Mesothelial cell of epicardium (in vitro differentiated cells): ENCODE measurements at regions not wholly inside any gene's neighbourhood (a gene's known extent, or its start where the extent isn't known, plus 50 kb on each side); places are given as distances from the start of the nearest gene placed in this dataset.

Source experiments
- DNase-seq, 2 experiments: peaks; one replicate each; pipeline ENCODE4 v3.0.0; 2021; ENCODE audit warnings: low spot score in 2 of 2; ENCODE audit not compliant: unreplicated experiment in 2 of 2
- H3K27ac Mint-ChIP-seq: 2 replicates; pipeline ENCODE4 v1.8.0; 2021; ENCODE audit warnings: mixed read lengths
- H3K27me3 Mint-ChIP-seq: 2 replicates; pipeline ENCODE4 v1.8.0; 2021; ENCODE audit warnings: low read depth, mixed read lengths
- H3K36me3 Mint-ChIP-seq: 2 replicates; pipeline ENCODE4 v1.8.0; 2021; ENCODE audit warnings: mixed read lengths
- H3K4me1 Mint-ChIP-seq: 2 replicates; pipeline ENCODE4 v1.8.0; 2021; ENCODE audit warnings: mixed read lengths
- H3K4me3 Mint-ChIP-seq: 2 replicates; pipeline ENCODE4 v1.8.0; 2021; ENCODE audit warnings: mild to moderate bottlenecking, moderate library complexity, mixed read lengths
- H3K9me3 Mint-ChIP-seq: 2 replicates; pipeline ENCODE4 v1.8.0; 2021; ENCODE audit warnings: mixed read lengths
- CTCF ChIP-seq: fragments of 200-600 bp; sonication (generic); IDR thresholded peaks from one replicate; pipeline ENCODE4 v1.5.0; 2021; ENCODE audit warnings: antibody characterized with exemption; ENCODE audit not compliant: unreplicated experiment

GRCh38 chr18:39414009-39414700 lies 1848.6 kb upstream of the CELF4 start:
- Mint-ChIP-seq H3K9me3 (no peaks in the 10 kb centered on the region), H3K36me3 (no peaks in the 10 kb centered on the region), H3K4me1 (no peaks in the 10 kb centered on the region), H3K4me3 (no peak overlapping the region), H3K27ac (no peak overlapping the region), H3K27me3 (no peaks in the 10 kb centered on the region)
- no peak for TF ChIP-seq CTCF
- no peak for DNase-seq

- no peaks in the 10 kb centered on the region for H3K36me3 Mint-ChIP-seq
- no peak overlapping the region for H3K4me3 Mint-ChIP-seq
- no peaks in the 10 kb centered on the region for H3K4me1 Mint-ChIP-seq
Observed at GRCh38 chr18:39406941-39407340, 1841.3 kb upstream of the CELF4 start.

GRCh38 chr18:39403121-39403520 lies 1837.5 kb upstream of the CELF4 start:
- no peak overlapping the region for H3K27ac Mint-ChIP-seq
- no peak for TF ChIP-seq CTCF
- no peaks in the 10 kb centered on the region for H3K36me3 Mint-ChIP-seq
- peaks cover 3% of the 10 kb centered on the region for H3K4me1 Mint-ChIP-seq
- no peaks in the 10 kb centered on the region for H3K9me3 Mint-ChIP-seq
- no peak for DNase-seq
- no peaks in the 10 kb centered on the region for H3K27me3 Mint-ChIP-seq
- no peak overlapping the region for H3K4me3 Mint-ChIP-seq

More at GRCh38 chr18:39406941-39407340, 1841.3 kb upstream of the CELF4 start:
- no peaks in the 10 kb centered on the region for H3K9me3 Mint-ChIP-seq
- TF ChIP-seq CTCF = no peak
- no peak for DNase-seq
- H3K27me3 Mint-ChIP-seq = no peaks in the 10 kb centered on the region
- no peak overlapping the region for H3K27ac Mint-ChIP-seq

GRCh38 chr18:39399662-39400061 lies 1834.1 kb upstream of the CELF4 start:
- Mint-ChIP-seq H3K27ac (no peak overlapping the region), H3K4me1 (peaks cover 3% of the 10 kb centered on the region), H3K9me3 (peaks cover 8% of the 10 kb centered on the region), H3K4me3 (no peak overlapping the region), H3K27me3 (no peaks in the 10 kb centered on the region), H3K36me3 (peaks cover 5% of the 10 kb centered on the region)
- no peak for DNase-seq
- TF ChIP-seq CTCF = no peak

- H3K27me3 Mint-ChIP-seq = no peaks in the 10 kb centered on the region
- H3K9me3 Mint-ChIP-seq = peaks cover 35% of the 10 kb centered on the region
- H3K4me1 Mint-ChIP-seq = peaks cover 3% of the 10 kb centered on the region
- H3K4me3 Mint-ChIP-seq = no peak overlapping the region
- no peak for DNase-seq
- no peak for TF ChIP-seq CTCF
- peaks cover 15% of the 10 kb centered on the region for H3K36me3 Mint-ChIP-seq
- no peak overlapping the region for H3K27ac Mint-ChIP-seq
Observed at GRCh38 chr18:39396168-39396567, 1830.6 kb upstream of the CELF4 start.
